ENCODE measurements at regions not wholly inside any gene's neighbourhood (a gene's known extent, or its start where the extent isn't known, plus 50 kb on each side); places are given as distances from the start of the nearest gene placed in this dataset.
"Not testable (repeated sequence)": the region's sequence is repeated elsewhere in the genome, so short reads cannot be mapped to it uniquely, and the experiment has no call there.

GRCh38 chr12:91261820-91262676, 79.4 kb upstream of the DCN start:
- DNase-seq, result no peak

GRCh38 chr12:91256411-91256810, 73.8 kb upstream of the DCN start:
- DNase-seq, result no peak

GRCh38 chr12:91252341-91252740, 69.7 kb upstream of the DCN start:
- DNase-seq, result no peak

- no peak for DNase-seq
These were observed 67.7 kb upstream of the DCN start for GRCh38 chr12:91250273-91250665.

DNA sequence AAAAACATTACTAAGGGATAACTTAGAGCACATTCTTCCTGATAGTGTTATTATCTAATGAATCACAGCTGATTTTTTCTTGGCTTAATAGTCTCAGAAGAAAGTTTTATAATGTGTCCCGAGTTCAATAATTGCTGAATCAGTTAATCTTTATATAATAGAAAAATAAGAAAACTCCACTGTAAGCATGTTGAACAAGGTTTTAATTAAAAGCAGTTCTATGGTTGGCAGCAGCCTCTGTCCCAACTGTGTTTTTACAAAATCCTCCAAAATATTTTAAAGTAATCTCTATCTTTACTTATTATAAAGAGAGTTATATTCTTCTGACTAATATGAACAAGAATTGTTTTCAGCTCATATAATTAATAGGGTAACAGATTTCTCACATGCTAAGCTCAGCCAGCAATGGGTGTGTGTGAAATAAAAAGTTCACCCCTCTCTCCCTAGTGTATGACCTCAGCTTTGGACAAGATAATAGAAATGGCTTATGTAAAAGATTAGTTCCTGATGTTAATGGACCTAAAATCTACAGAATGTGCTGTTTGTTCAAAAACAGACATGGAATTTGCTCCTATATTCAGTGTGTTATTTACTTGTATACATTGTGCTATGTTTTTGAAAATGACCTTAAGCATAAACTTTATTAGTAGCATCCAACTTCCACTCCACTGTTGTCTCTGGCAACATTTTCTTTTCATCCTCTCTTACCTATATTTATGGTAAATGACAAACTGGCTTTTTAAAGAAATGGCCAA, 67.1 kb upstream of the DCN start:
- no peak for DNase-seq

DNA sequence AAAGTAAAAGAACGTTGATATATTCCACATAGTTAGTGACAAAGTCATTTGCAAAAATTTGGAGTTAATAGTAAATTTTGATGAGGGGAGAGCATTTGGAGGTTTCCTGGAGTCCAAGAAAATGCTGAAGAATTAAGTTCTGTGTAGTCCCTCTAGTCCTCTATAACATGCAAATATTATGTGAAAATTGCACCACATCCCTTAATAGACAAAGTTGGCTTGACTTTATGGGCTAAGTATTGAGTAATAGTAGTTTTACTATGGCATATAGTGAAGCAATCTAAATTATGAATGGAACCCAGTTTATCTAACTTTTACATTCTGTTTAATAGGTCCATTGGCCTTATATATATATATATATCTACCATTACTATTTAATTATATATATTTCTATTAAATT, 66.4 kb upstream of the DCN start:
- DNase-seq, result no peak

DNA sequence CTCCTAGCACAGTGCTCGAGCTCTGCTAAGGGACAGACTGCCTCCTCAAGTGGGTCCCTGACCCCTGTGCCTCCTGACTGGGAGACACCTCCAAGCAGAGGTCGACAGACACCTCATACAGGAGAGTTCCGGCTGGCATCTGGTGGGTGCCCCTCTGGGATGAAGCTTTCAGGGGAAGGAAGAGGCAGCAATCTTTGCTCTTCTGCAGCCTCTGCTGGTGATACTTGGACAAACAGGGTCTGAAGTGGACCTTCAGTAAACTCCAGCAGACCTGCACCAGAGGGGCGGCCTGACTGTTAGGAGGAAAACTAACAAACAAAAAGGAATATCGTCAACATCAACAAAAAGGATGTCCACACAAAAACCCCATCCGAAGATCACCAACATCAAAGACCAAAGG, 60.6 kb upstream of the DCN start:
- not testable (repeated sequence) for DNase-seq

DNA sequence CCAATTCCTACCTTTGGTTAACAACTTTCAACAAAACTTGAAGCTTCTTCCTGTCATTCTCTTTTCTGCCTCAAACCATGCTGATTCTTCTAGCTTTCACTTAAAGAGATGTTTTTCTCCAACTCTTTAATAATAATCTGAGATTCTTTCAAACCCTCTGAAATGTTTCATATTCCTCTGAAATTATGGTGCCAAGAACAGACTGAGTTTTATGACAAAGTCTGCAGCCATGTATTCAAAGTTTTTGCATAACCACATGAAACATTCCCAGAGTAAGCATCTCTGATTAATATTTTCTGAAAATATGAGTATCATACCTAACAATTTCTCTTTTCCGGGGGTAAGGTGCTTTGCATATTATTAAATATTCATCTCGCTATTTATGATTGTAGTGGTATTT, 59.1 kb upstream of the DCN start:
- no peak for DNase-seq

GRCh38 chr12:91240386-91241095, 57.9 kb upstream of the DCN start:
- DNase-seq, result no peak

- DNase-seq, result no peak
These were observed 56.9 kb upstream of the DCN start for GRCh38 chr12:91239481-91239880.
